Prostate gland (tissue), 2 donors: ENCODE measurements at regions not wholly inside any gene's neighbourhood (a gene's known extent, or its start where the extent isn't known, plus 50 kb on each side); places are given as distances from the start of the nearest gene placed in this dataset.

Experiments
- DNase-seq: peaks from one replicate; pipeline ENCODE4 v3.0.0-alpha.2; 2019; ENCODE audit warnings: low spot score
- H3K27ac ChIP-seq, 2 donors: fragments of 200-600 bp; sonication (generic); 2 replicates each; pipeline ENCODE4 v1.5.1; 2017 to 2019
- H3K27me3 ChIP-seq: fragments of 200-600 bp; sonication (generic); replicated peaks from 2 replicates; pipeline ENCODE4 v1.5.1; 2019; ENCODE audit not compliant: insufficient read depth
- H3K36me3 ChIP-seq, 2 donors: fragments of 200-600 bp; sonication (generic); 1 replicate in 1 of 2; 2 replicates in 1 of 2; pipeline versions ENCODE4 v1.5.1 to v1.8.1; 2017 to 2019
- H3K4me1 ChIP-seq: fragments of 200-600 bp; sonication (generic); replicated peaks from 2 replicates; pipeline ENCODE4 v1.5.1; 2019
- H3K4me3 ChIP-seq, 2 donors: fragments of 200-600 bp; sonication (generic); 2 replicates each; pipeline ENCODE4 v1.5.1; 2017 to 2019
- H3K9me3 ChIP-seq: fragments of 200-600 bp; sonication (generic); 2 replicates; pipeline ENCODE4 v1.5.1; 2017
- POLR2A ChIP-seq: fragments of 450-650 bp; IDR thresholded peaks from one replicate; pipeline ENCODE4 v1.6.1; 2016; ENCODE audit warnings: antibody characterized with exemption, mild to moderate bottlenecking
- POLR2AphosphoS5 ChIP-seq: sonication (generic); formaldehyde crosslinking; IDR thresholded peaks from one replicate; pipeline ENCODE4 v1.6.1; 2017; ENCODE audit warnings: antibody characterized with exemption
- WGBS: methylation state at CpG from one replicate; pipeline ENCODE4 v1.1.5; 2018; 5-methylcytosine and 5-hydroxymethylcytosine counted together
- intact Hi-C: fragments of 100-400 bp; cut with DNase I; formaldehyde crosslinking; loops from one replicate; pipeline ENCODE4 v1.14.2; 2022
- TF ChIP-seq, protein P1 (sequence below), 4 experiments: fragments of 200-600 bp in 2 of 4; fragments of 450-650 bp in 2 of 4; sonication (generic) in 2 of 4; IDR thresholded peaks; 1 replicate in 3 of 4; 2 replicates in 1 of 4; pipeline ENCODE4 v1.5.1; 2016 to 2019; ENCODE audit warnings: antibody characterized with exemption in 4 of 4, mild to moderate bottlenecking in 2 of 4, moderate library complexity in 2 of 4

DNA sequence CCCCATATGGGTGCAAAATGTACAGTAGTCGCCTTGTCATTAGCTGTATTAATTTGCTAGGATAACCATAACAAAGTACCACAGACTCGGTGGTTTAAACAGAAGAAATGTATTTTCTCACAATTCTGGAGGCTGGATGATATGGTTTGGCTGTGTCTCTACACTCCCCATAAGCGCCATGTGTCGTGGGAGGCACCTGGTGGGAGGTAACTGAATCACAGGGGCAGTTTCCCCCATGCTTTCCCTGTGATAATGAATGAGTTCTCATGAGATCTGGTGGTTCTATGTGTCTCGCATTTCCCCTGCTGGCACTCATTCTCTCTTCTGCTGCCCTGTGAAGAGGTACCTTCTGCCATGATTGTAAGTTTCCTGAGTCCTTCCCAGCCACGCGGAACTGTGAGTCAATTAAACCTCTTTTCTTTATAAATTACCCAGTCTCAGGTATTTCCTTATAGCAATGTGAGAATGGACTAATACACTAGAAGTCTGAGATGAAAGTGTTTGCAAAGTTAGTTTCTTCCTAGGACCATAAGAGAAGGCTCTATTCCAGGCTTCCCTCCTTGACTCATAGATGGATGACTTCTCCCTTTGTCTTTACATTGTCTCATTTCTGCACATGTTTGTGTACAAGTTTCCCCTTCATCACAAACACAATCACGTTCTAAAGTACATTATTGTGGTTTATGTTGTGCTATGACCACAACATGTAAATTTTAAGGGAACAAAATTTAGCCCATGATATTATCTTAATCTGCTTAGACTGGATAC, 1442.6 kb downstream of the SUCLG1 start:
- H3K9me3 ChIP-seq = no peaks in the 10 kb centered on the region
- intact Hi-C loops = no loop called here
- no peaks in the 10 kb centered on the region for H3K36me3 ChIP-seq
- H3K4me1 ChIP-seq = no peaks in the 10 kb centered on the region
- H3K4me3 ChIP-seq = no peak overlapping the region
- DNase-seq = no peak
- H3K27me3 ChIP-seq = no peaks in the 10 kb centered on the region
- WGBS = 89% methylated on average over 8 of the region's 8 CpGs
- H3K27ac ChIP-seq = no peak overlapping the region
- TF ChIP-seq POLR2AphosphoS5 (no peak), POLR2A (no peak)
- TF ChIP-seq, protein P1, sequence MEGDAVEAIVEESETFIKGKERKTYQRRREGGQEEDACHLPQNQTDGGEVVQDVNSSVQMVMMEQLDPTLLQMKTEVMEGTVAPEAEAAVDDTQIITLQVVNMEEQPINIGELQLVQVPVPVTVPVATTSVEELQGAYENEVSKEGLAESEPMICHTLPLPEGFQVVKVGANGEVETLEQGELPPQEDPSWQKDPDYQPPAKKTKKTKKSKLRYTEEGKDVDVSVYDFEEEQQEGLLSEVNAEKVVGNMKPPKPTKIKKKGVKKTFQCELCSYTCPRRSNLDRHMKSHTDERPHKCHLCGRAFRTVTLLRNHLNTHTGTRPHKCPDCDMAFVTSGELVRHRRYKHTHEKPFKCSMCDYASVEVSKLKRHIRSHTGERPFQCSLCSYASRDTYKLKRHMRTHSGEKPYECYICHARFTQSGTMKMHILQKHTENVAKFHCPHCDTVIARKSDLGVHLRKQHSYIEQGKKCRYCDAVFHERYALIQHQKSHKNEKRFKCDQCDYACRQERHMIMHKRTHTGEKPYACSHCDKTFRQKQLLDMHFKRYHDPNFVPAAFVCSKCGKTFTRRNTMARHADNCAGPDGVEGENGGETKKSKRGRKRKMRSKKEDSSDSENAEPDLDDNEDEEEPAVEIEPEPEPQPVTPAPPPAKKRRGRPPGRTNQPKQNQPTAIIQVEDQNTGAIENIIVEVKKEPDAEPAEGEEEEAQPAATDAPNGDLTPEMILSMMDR (IDR thresholded peaks at IDR 0.05) = no peak

DNA sequence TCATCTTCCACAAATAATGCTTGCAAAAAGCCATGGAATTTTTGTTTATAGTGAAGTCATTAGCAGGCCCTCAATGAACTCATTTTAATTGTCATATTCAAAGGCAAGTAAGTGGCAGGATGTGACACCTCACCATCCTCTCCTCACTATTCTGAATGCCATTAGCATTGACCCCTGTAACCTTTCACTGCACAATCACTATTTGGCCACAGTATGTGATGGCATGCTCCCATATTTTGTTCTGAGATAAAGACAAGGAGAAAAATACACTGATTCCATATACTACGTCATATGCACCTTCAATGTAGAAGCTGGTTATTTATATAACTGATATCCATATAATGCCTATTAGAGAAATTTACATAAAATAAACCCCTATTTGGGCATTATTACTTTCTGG, 1443.2 kb downstream of the SUCLG1 start:
- no peaks in the 10 kb centered on the region for H3K9me3 ChIP-seq
- no peak overlapping the region for H3K27ac ChIP-seq
- 100% methylated on average over 1 of the region's 1 CpG for WGBS
- no peaks in the 10 kb centered on the region for H3K36me3 ChIP-seq
- TF ChIP-seq POLR2A (no peak), POLR2AphosphoS5 (no peak)
- TF ChIP-seq, protein P1 (IDR thresholded peaks at IDR 0.05) = no peak
- H3K27me3 ChIP-seq = no peaks in the 10 kb centered on the region
- no peaks in the 10 kb centered on the region for H3K4me1 ChIP-seq
- intact Hi-C loops = no loop called here
- no peak overlapping the region for H3K4me3 ChIP-seq
- DNase-seq = no peak

DNA sequence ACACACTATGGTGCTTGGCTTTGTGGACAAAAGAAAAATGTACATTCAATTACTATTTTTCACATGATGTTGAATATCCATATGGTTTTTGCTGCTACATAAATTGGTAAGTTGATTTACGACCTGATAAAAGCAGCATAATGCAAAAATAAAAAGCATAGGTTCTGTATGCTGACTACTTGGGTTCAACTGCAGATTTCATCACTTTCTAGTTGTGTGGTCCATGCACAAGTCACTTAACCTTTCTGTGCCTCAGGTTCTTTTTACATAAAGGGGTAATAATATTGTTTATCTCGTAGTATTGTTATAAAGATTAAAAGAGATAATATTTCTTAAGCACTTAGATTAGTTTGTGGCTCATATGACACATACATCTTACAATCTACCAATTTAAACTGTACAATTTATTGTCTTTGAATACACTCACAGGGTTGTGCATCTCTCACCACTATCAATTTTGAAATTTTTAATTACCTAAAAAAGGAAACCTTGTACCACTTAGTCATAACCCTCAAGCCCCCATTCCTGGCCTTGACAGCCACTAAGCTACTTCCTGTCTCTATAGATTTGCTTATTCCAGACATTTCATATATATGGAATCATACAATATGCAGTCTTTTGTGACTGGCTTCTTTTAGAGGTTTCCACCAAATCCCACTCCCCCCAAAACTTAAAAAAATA, 1443.9 kb downstream of the SUCLG1 start:
- WGBS = 63% methylated on average over 2 of the region's 2 CpGs
- Histone ChIP-seq H3K27me3 (no peaks in the 10 kb centered on the region), H3K9me3 (no peaks in the 10 kb centered on the region), H3K4me3 (no peak overlapping the region), H3K4me1 (no peaks in the 10 kb centered on the region), H3K36me3 (no peaks in the 10 kb centered on the region), H3K27ac (no peak overlapping the region)
- DNase-seq = no peak
- TF ChIP-seq POLR2AphosphoS5 (no peak), POLR2A (no peak)
- TF ChIP-seq, protein P1 (IDR thresholded peaks at IDR 0.05) = no peak
- intact Hi-C loops = no loop called here

DNA sequence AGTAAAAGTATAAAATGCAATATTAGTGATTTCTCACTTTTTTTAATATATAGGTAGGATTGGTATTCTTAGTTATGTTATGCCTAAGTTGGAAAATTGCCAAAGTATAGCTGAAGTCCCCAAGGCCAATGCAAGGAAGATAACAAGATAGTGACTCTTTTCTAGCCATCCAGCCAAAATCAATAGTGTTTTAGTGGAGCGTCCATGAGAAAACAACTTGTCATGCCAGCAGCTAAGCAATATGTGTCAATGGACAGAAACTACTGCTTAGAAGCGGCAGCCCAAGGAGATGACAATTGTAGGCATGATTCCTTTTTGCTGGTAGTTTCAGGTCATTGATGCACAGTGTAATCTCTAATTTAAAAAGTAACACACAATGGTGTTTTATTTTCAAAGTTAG, 1444.6 kb downstream of the SUCLG1 start:
- no peak for DNase-seq
- Histone ChIP-seq H3K27me3 (no peaks in the 10 kb centered on the region), H3K4me1 (no peaks in the 10 kb centered on the region), H3K36me3 (no peaks in the 10 kb centered on the region), H3K4me3 (no peak overlapping the region), H3K9me3 (no peaks in the 10 kb centered on the region), H3K27ac (no peak overlapping the region)
- WGBS = 78% methylated on average over 2 of the region's 2 CpGs
- TF ChIP-seq POLR2A (no peak), POLR2AphosphoS5 (no peak)
- TF ChIP-seq, protein P1 (IDR thresholded peaks at IDR 0.05) = no peak
- intact Hi-C loops = no loop called here

DNA sequence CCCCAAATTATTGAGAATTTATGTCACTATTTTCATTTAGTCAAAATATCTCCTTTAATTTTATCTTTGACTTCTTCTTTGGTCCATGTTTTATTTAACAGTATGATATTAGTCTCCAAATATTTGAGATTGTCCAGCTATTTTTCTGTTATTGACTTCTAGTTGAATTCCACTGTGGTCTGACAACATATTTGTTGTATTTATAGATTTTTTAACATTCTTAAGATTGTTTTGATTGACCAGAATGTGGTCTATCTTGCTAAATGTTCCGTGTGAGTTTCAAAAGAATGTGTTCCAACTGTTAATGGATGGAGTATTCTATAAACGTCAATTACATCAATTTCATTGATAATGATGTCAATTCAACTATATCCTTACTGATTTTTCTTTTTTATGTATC, 1452.1 kb downstream of the SUCLG1 start:
- H3K9me3 ChIP-seq = no peaks in the 10 kb centered on the region
- DNase-seq = no peak
- no peaks in the 10 kb centered on the region for H3K27me3 ChIP-seq
- H3K27ac ChIP-seq = no peak overlapping the region
- WGBS = 71% methylated on average over 2 of the region's 2 CpGs
- no peak overlapping the region for H3K4me3 ChIP-seq
- H3K4me1 ChIP-seq = no peaks in the 10 kb centered on the region
- intact Hi-C loops = no loop called here
- no peaks in the 10 kb centered on the region for H3K36me3 ChIP-seq
- no peak for TF ChIP-seq POLR2AphosphoS5
- TF ChIP-seq, protein P1 (IDR thresholded peaks at IDR 0.05) = no peak
- no peak for TF ChIP-seq POLR2A
